Endothelial cell of umbilical vein (primary cell): ENCODE measurements at regions not wholly inside any gene's neighbourhood (a gene's known extent, or its start where the extent isn't known, plus 50 kb on each side); places are given as distances from the start of the nearest gene placed in this dataset.

Experiments
- BruUV-seq: library from RNA; stranded (reverse); fragments of 400-500 nt; replicated peaks from 2 replicates; lab custom pipeline; 2021; lab: Mats Ljungman, UMichigan
- CTCF ChIA-PET: fragments of 300-600, 350-600 bp; sonication (Branson Sonifier 250); formaldehyde crosslinking; loops from one replicate; lab custom pipeline; 2021; ENCODE audit warnings: antibody characterized with exemption, inconsistent platforms; lab: Charles Lee
- POLR2A ChIA-PET: fragments of 300-600, 350-600 bp; sonication (Branson Sonifier 250); formaldehyde crosslinking; loops from one replicate; lab custom pipeline; 2021; ENCODE audit warnings: antibody characterized with exemption, inconsistent platforms; lab: Charles Lee
- DNase-seq: peaks from one replicate; pipeline ENCODE4 v3.0.0-alpha.2; 2011; ENCODE audit warnings: low read depth, low spot score
- FAIRE-seq: peaks from 2 replicates; lab custom pipeline; 2011; peaks lifted over from hg19 to GRCh38; lab: Jason Lieb, UNC
- H2AFZ ChIP-seq: 2 replicates; pipeline ENCODE4 v1.6.0; 2012; ENCODE audit warnings: low read depth, low read length, control low read depth, inconsistent platforms
- H3K27ac ChIP-seq: 2 replicates; pipeline ENCODE4 v1.5.1; 2011; ENCODE audit warnings: low read depth, mild to moderate bottlenecking, control low read depth, low read length, moderate library complexity; ENCODE audit not compliant: insufficient read depth
- H3K27me3 ChIP-seq, 2 experiments: 2 replicates each; pipeline versions ENCODE4 v1.6.0 to v1.6.1; 2011; ENCODE audit warnings: low read length in 2 of 2, mixed read lengths in 1 of 2; ENCODE audit not compliant: control insufficient read depth in 2 of 2, insufficient read depth in 2 of 2
- H3K36me3 ChIP-seq, 2 experiments: 2 replicates in 1 of 2; 3 replicates in 1 of 2; pipeline ENCODE4 v1.5.1; 2011; ENCODE audit warnings: low read length in 2 of 2, mild to moderate bottlenecking in 1 of 2, moderate library complexity in 1 of 2; ENCODE audit not compliant: control insufficient read depth in 2 of 2, insufficient read depth in 2 of 2; ENCODE audit errors: extremely low read depth in 1 of 2
- H3K4me1 ChIP-seq: 3 replicates; pipeline ENCODE4 v1.5.1; 2011; ENCODE audit warnings: mild to moderate bottlenecking, low read length; ENCODE audit not compliant: control insufficient read depth, insufficient read depth; ENCODE audit errors: extremely low read depth
- H3K4me2 ChIP-seq: 2 replicates; pipeline ENCODE4 v1.6.1; 2011; ENCODE audit warnings: low read length, control low read depth, mixed read lengths; ENCODE audit not compliant: insufficient read depth
- H3K4me3 ChIP-seq, 3 experiments: fragments of 200-600 bp in 1 of 3; sonication (generic), shearing (Covaris generic) in 1 of 3; replicated peaks in 1 of 3; 2 replicates each; pipeline ENCODE4 v1.5.1; 2011 to 2016; ENCODE audit warnings: control low read depth in 3 of 3, low read length in 3 of 3, mild to moderate bottlenecking in 2 of 3, inconsistent platforms in 1 of 3, low read depth in 1 of 3, moderate library complexity in 1 of 3; ENCODE audit not compliant: insufficient read depth in 1 of 3
- H3K79me2 ChIP-seq: 2 replicates; pipeline ENCODE4 v1.6.0; 2012; ENCODE audit warnings: low read length, inconsistent platforms; ENCODE audit not compliant: control insufficient read depth, insufficient read depth
- H3K9ac ChIP-seq: replicated peaks from 2 replicates; pipeline ENCODE3; 2011; ENCODE audit warnings: low read length, control low read depth; ENCODE audit not compliant: insufficient read depth; ENCODE audit errors: extremely low read depth
- H3K9me1 ChIP-seq: replicated peaks from 3 replicates; pipeline ENCODE4 v1.6.0; 2011; ENCODE audit warnings: mild to moderate bottlenecking, low read length; ENCODE audit not compliant: control insufficient read depth, insufficient read depth; ENCODE audit errors: extremely low read depth
- H3K9me3 ChIP-seq: replicated peaks from 2 replicates; pipeline ENCODE4 v1.5.1; 2012; ENCODE audit warnings: low read length, inconsistent platforms; ENCODE audit not compliant: control insufficient read depth, insufficient read depth
- H4K20me1 ChIP-seq: replicated peaks from 2 replicates; pipeline ENCODE3; 2011; ENCODE audit warnings: mild to moderate bottlenecking, low read length; ENCODE audit not compliant: control insufficient read depth, insufficient read depth; ENCODE audit errors: extremely low read depth
- CTCF ChIP-seq, 2 donors: IDR thresholded peaks; 1 replicate in 1 of 2; 2 replicates in 1 of 2; pipeline ENCODE4 v1.5.1; 2011; ENCODE audit warnings: low read length in 2 of 2, mild to moderate bottlenecking in 2 of 2, moderate library complexity in 2 of 2, control low read depth in 1 of 2, inconsistent platforms in 1 of 2, low read depth in 1 of 2; ENCODE audit not compliant: insufficient read depth in 1 of 2; ENCODE audit errors: extremely low read depth in 1 of 2
- EZH2 ChIP-seq: IDR thresholded peaks from 2 replicates; pipeline ENCODE4 v1.6.1; 2012; ENCODE audit warnings: borderline replicate concordance, low read depth, mild to moderate bottlenecking, moderate library complexity, low read length, inconsistent platforms; ENCODE audit not compliant: severe bottlenecking
- FOS ChIP-seq: IDR thresholded peaks from 2 replicates; pipeline ENCODE4 v1.6.1; 2011; ENCODE audit warnings: mild to moderate bottlenecking, low read length, moderate library complexity, borderline replicate concordance; ENCODE audit not compliant: insufficient read depth
- GATA2 ChIP-seq: IDR thresholded peaks from 2 replicates; pipeline ENCODE4 v1.7.0; 2011; ENCODE audit warnings: low read depth, mild to moderate bottlenecking, moderate library complexity, mixed read lengths, low read length; ENCODE audit not compliant: insufficient read length, insufficient read depth
- JUN ChIP-seq: IDR thresholded peaks from 2 replicates; pipeline ENCODE4 v1.6.1; 2011; ENCODE audit warnings: borderline replicate concordance, low read depth; ENCODE audit not compliant: insufficient read length, insufficient read depth
- MAX ChIP-seq: IDR thresholded peaks from 2 replicates; pipeline ENCODE4 v1.6.1; 2011; ENCODE audit not compliant: insufficient read depth, insufficient read length
- MYC ChIP-seq: IDR thresholded peaks from one replicate; pipeline ENCODE4 v1.6.1; 2011; ENCODE audit warnings: mild to moderate bottlenecking, low read depth, low read length
- POLR2A ChIP-seq: IDR thresholded peaks from 2 replicates; pipeline ENCODE4 v1.6.1; 2012; ENCODE audit warnings: low read depth, mild to moderate bottlenecking, control low read depth, low read length
- POLR2AphosphoS5 ChIP-seq: IDR thresholded peaks from 2 replicates; pipeline ENCODE4 v1.6.1; 2012; ENCODE audit warnings: low read depth, mild to moderate bottlenecking, control low read depth, low read length, moderate library complexity; ENCODE audit not compliant: insufficient read depth
- dilution Hi-C: fragments of 300-500 bp; cut with MboI; formaldehyde crosslinking; loops from one replicate; pipeline ENCODE4 v1.15.0; 2019; ENCODE audit warnings: low sequenced_read_pairs; ENCODE audit not compliant: extremely low pct_ligation_motif_present
- intact Hi-C: fragments of 100-400 bp; cut with micrococcal nuclease; formaldehyde crosslinking; loops from one replicate; pipeline ENCODE4 v1.10.0; 2022

- Histone ChIP-seq H3K9me1 (no peaks in the 10 kb centered on the region), H3K4me1 (peaks cover 4% of the 10 kb centered on the region), H3K4me2 (no peak overlapping the region), H2AFZ (no peak overlapping the region), H3K9ac (no peak overlapping the region), H4K20me1 (no peaks in the 10 kb centered on the region), H3K27me3 (no peaks in the 10 kb centered on the region), H3K36me3 (no peaks in the 10 kb centered on the region), H3K9me3 (no peaks in the 10 kb centered on the region), H3K4me3 (no peak overlapping the region), H3K79me2 (no peaks in the 10 kb centered on the region), H3K27ac (no peak overlapping the region)
- ChIA-PET CTCF (no interaction called here), POLR2A (no interaction called here)
- dilution Hi-C loops = no loop called here
- TF ChIP-seq EZH2 (no peak), POLR2A (no peak), POLR2AphosphoS5 (no peak), FOS (no peak), JUN (no peak), CTCF (IDR thresholded peaks at IDR 0.05; ENCODE audit: extremely low read depth in 1 of 2, insufficient read depth in 1 of 2, low read depth in 1 of 2, low read length in 2 of 2) (no peak), MAX (no peak), GATA2 (no peak), MYC (no peak)
- intact Hi-C loops = no loop called here
- FAIRE-seq = no peak
- no peak for DNase-seq
- BruUV-seq = no TSS peak
Measured at GRCh38 chr18:29018976-29019375, 842.0 kb upstream of the CDH2 start.
